ENCODE measurements at regions not wholly inside any gene's neighbourhood (a gene's known extent, or its start where the extent isn't known, plus 50 kb on each side); places are given as distances from the start of the nearest gene placed in this dataset.

GRCh38 chr6:144344646-144345045 is 59.5 kb downstream of the UTRN start:
- TF ChIP-seq, protein P1, sequence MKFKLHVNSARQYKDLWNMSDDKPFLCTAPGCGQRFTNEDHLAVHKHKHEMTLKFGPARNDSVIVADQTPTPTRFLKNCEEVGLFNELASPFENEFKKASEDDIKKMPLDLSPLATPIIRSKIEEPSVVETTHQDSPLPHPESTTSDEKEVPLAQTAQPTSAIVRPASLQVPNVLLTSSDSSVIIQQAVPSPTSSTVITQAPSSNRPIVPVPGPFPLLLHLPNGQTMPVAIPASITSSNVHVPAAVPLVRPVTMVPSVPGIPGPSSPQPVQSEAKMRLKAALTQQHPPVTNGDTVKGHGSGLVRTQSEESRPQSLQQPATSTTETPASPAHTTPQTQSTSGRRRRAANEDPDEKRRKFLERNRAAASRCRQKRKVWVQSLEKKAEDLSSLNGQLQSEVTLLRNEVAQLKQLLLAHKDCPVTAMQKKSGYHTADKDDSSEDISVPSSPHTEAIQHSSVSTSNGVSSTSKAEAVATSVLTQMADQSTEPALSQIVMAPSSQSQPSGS (CRISPR knock-in tag; IDR thresholded peaks at IDR 0.05; ENCODE audit: borderline replicate concordance, low read depth): no peak
- TF ChIP-seq ELF4 (CRISPR knock-in tag; IDR thresholded peaks at IDR 0.05; ENCODE audit: low read depth) (no peak), CTCF (IDR thresholded peaks at IDR 0.05) (no peak), CREM (CRISPR knock-in tag; IDR thresholded peaks at IDR 0.05) (no peak), TP53 (CRISPR knock-in tag; IDR thresholded peaks at IDR 0.05) (no peak), PRRX2 (CRISPR knock-in tag; IDR thresholded peaks at IDR 0.05) (no peak)
- TF ChIP-seq, protein P2, sequence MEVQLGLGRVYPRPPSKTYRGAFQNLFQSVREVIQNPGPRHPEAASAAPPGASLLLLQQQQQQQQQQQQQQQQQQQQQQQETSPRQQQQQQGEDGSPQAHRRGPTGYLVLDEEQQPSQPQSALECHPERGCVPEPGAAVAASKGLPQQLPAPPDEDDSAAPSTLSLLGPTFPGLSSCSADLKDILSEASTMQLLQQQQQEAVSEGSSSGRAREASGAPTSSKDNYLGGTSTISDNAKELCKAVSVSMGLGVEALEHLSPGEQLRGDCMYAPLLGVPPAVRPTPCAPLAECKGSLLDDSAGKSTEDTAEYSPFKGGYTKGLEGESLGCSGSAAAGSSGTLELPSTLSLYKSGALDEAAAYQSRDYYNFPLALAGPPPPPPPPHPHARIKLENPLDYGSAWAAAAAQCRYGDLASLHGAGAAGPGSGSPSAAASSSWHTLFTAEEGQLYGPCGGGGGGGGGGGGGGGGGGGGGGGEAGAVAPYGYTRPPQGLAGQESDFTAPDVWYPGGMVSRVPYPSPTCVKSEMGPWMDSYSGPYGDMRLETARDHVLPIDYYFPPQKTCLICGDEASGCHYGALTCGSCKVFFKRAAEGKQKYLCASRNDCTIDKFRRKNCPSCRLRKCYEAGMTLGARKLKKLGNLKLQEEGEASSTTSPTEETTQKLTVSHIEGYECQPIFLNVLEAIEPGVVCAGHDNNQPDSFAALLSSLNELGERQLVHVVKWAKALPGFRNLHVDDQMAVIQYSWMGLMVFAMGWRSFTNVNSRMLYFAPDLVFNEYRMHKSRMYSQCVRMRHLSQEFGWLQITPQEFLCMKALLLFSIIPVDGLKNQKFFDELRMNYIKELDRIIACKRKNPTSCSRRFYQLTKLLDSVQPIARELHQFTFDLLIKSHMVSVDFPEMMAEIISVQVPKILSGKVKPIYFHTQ (CRISPR knock-in tag; IDR thresholded peaks at IDR 0.05): no peak

All from WTC11 (cell line).